ENCODE measurements at regions not wholly inside any gene's neighbourhood (a gene's known extent, or its start where the extent isn't known, plus 50 kb on each side); places are given as distances from the start of the nearest gene placed in this dataset.

DNA sequence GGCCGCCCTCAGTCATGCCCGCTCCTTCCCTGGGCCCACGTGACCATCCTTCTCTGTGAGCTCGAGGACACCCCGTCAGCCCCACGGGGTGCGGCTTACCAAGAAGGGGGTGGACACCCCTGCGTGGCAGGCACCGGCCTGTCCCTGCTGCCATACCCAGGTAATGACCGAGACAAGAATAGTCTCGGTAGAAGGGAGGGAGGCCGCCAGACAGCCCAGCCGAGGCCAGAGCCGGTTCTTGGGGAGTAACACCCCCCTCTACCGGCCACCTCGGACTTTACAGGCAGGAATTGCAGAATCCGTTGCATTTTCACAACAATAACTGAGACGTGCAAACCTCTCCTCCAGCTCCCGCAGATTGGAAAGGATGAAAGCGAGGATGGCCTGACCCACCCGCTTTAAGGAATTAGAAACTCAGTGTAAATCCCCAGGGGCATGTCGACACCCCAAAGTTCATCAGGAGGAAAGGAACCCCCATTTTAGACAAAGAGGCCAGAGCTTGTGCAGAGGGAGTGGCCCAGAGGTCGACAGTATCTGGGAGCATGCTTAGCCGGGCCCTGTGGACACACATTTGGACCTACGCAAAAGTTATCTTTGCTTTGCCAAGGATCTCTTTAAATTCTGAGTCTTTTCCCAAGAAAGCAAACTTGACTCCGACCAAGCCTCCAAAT is 60.1 kb upstream of the GLI2 start:
- peak; percentile 21 for DNase-seq (ENCODE audit: low spot score)

- no peak for DNase-seq (ENCODE audit: low spot score)
Measured at GRCh38 chr2:120677221-120677620, 58.4 kb upstream of the GLI2 start.

DNA sequence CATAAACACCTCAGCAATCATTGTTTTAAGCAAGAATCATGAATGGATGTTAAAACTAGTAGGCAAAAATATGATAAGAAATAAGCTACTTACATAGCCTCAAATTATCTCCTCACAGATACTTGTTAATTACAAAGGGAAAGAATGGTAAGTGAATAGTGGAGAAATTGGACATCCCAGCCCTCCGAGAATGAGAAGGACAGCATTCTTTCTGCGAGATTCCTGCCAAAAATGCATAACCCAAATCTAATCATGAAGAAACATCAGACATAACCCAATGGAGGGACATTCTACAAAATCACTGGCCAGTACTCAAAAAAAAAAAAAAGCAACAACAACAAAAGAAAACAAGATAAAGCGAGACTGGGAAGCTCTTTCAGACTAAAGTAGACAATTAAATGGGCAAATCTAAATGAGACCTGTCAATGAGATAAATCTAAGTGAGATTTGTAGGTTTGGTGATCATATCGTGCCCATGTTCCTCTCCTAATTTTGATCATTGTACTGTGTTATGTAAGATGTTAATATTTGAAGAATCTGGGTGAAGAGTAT is 57.9 kb upstream of the GLI2 start:
- no peak for DNase-seq (ENCODE audit: low spot score)

- no peak for DNase-seq (ENCODE audit: low spot score)
Measured at GRCh38 chr2:120678251-120678650, 57.4 kb upstream of the GLI2 start.

DNA sequence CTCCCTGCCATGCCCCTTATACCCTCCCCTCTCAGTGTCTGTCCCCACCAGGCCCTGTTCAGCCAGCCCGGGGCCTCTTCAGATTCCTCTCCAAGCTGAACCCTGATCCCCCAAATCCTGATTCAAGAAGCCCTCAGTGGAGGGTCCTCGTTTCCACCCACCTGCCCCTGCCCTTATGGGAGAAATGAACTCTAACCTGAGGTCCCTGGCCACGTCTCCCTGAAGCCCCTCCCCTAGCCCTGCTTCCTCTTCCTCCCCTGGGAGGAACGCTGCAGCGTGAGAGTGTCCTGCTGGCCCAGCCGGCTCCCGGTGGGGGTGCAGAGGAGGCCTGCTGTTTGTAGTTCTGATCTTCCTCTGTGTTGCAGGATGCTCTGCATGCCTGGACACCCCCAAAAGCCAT is 56.7 kb upstream of the GLI2 start:
- no peak for DNase-seq (ENCODE audit: low spot score)

GRCh38 chr2:120679526-120679925 is 56.1 kb upstream of the GLI2 start:
- DNase-seq (ENCODE audit: low spot score): no peak

GRCh38 chr2:120680136-120680761 is 55.4 kb upstream of the GLI2 start:
- DNase-seq (ENCODE audit: low spot score): peak; percentile 69

DNA sequence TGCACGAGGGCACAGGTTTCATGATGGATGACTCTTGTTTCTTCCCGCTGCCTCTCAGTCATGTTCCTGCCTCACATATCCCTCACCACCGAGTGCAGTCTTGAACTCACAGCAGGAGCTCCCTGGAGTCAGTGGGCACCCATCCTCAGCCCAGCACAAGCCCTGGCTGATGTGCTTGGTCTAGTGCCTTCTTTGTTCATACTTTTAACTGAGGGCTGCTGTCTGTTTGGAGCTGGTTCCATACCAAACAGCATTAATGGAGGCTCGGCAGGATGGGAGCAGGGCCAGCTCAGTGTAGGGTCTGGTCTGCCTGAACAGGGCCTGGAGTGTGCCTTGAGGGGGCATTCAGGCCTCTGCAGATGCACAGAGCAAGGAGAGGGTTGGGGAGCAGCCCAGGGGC is 54.5 kb upstream of the GLI2 start:
- no peak for DNase-seq (ENCODE audit: low spot score)

GRCh38 chr2:120681696-120682288 is 53.9 kb upstream of the GLI2 start:
- no peak for DNase-seq (ENCODE audit: low spot score)

DNA sequence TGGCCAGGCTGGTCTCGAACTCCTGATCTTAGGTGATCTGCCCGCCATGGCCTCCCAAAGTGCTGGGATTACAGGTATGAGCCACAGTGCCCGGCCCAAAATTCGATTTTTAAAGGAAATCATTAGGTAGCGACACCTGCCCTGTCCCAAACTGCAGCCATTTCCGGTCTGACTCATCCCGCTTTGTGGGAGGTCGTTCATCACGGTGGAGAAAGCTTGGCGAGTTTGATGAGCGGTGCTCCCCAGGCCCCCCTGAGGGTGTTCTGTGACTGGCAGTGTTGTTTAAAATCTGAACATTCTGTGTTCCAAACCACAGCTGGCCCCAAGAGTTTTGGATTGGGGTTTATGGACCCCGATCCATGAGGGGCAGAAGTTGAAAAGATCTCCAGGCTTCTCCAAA is 53.0 kb upstream of the GLI2 start:
- no peak for DNase-seq (ENCODE audit: low spot score)

- DNase-seq (ENCODE audit: low spot score): no peak
Measured at GRCh38 chr2:120683081-120683480, 52.6 kb upstream of the GLI2 start.

DNA sequence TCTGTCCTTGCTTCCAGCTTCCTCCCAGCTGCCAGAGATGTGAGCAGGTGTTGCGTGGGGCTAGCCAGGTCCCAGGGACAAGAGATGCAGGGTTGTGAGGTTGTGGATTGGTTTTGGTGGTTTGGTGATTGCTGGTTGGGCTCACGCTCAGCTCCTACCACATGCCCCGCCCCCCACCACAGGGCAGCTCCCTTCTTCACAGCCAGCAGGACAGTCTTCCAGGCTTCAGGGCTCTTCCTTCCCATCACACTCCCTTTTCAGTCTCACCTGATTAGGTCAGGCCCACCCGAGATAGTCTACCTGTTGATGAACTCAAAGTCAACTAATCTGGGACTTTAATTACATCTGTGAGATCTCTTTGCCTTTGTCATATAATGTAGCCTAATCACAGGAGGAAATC is 52.0 kb upstream of the GLI2 start:
- no peak for DNase-seq (ENCODE audit: low spot score)

DNA sequence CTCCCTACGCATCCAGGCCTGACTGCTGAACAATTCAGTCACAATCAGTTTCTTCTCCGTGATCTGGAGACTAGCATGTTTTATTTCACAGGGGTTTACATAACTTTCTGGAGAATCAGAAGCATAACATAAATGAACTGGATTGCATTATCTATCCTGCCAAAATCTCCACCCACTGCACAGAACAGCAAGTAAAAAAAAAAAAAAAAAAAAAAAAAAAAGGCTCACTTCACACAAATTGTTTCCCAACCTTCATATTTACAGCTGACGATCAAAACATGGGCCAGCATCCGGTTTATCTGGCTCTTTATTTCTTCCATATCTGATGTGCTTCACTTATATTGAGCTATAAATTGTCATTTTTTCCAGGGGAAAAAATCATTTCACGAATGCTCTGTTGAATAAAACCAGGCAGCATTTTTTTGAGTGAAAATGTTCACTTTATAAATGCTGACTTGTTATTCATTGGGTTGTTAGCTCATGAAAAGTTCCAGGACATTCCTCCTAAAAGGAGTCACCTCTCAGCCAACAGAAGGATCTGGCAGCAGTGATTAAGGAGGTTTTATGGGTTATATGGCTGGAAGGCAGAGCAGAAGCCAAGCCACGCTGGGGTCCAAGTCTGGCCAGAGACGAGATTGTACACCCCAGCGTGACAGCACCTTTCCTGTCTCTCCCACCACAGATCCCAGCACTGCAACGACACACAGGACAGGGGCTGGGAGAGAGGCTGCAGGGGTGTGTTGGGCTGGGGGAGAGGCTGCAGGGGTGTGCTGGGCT is 51.2 kb upstream of the GLI2 start:
- DNase-seq (ENCODE audit: low spot score): no peak

GRCh38 chr2:120685066-120685973 is 50.3 kb upstream of the GLI2 start:
- DNase-seq (ENCODE audit: low spot score): no peak

Measured in LoVo (cell line).